ENCODE measurements at regions not wholly inside any gene's neighbourhood (a gene's known extent, or its start where the extent isn't known, plus 50 kb on each side); places are given as distances from the start of the nearest gene placed in this dataset.

DNA sequence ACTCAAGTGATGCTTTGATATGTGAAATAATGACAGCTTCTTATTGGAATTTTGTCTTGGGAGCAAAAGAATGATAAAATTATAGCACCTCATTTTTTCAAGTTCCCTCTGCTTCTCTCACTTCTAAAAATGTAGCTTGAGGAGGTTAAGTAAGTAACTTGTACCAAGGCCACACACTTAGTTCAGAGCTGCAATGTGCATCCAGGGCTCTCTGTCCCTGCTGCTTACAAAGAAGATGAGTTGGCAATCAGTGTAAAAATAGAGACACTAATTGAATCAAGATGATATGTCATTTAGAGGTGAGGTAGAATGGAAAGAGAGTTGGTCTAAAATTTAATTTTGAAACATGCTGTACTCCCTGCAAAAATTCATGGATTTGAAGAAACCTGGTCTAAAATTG is 312.0 kb upstream of the TNP1 start:
- FAIRE-seq: no peak
- Histone ChIP-seq H3K79me2 (ENCODE audit: control insufficient read depth, insufficient read depth, low read length) (no peaks in the 10 kb centered on the region), H3K4me2 (ENCODE audit: control insufficient read depth, extremely low read depth, insufficient read depth, low read depth, low read length) (no peak overlapping the region)

GRCh38 chr2:217168496-217168895 is 308.6 kb upstream of the TNP1 start:
- Histone ChIP-seq H3K27ac (ENCODE audit: control insufficient read depth, insufficient read depth, low read length) (no peak overlapping the region), H3K36me3 (ENCODE audit: control insufficient read depth in 2 of 2, extremely low read depth in 1 of 2, insufficient read depth in 2 of 2, low read length in 2 of 2) (no peaks in the 10 kb centered on the region), H3K4me1 (ENCODE audit: control insufficient read depth, extremely low read depth, insufficient read depth, low read length) (no peaks in the 10 kb centered on the region), H3K9ac (ENCODE audit: control insufficient read depth, extremely low read depth, insufficient read depth, low read length) (no peak overlapping the region), H3K79me2 (ENCODE audit: control insufficient read depth, insufficient read depth, low read length) (no peaks in the 10 kb centered on the region), H3K4me3 (ENCODE audit: control insufficient read depth in 2 of 3, extremely low read depth in 1 of 3, insufficient read depth in 2 of 3, low read depth in 1 of 3, low read length in 3 of 3) (no peak overlapping the region), H3K4me2 (ENCODE audit: control insufficient read depth, extremely low read depth, insufficient read depth, low read depth, low read length) (no peak overlapping the region), H3K9me1 (ENCODE audit: control insufficient read depth, extremely low read depth, insufficient read depth, low read length) (no peaks in the 10 kb centered on the region), H3K9me3 (ENCODE audit: control insufficient read depth, low read depth, low read length) (no peaks in the 10 kb centered on the region), H3K27me3 (ENCODE audit: control insufficient read depth, extremely low read depth, insufficient read depth, low read length) (no peaks in the 10 kb centered on the region), H4K20me1 (ENCODE audit: control insufficient read depth, extremely low read depth, insufficient read depth, low read length) (no peaks in the 10 kb centered on the region), H2AFZ (ENCODE audit: control insufficient read depth, low read length) (no peak overlapping the region)
- dilution Hi-C loops (cut with MboI; ENCODE audit: extremely low pct_ligation_motif_present, low sequenced_read_pairs): no loop called here
- FAIRE-seq (no peak), DNase-seq (ENCODE audit: low read depth, low spot score) (no peak)
- TF ChIP-seq EZH2 (IDR thresholded peaks at IDR 0.05; ENCODE audit: low read length): no peak
- TF ChIP-seq, protein P1, sequence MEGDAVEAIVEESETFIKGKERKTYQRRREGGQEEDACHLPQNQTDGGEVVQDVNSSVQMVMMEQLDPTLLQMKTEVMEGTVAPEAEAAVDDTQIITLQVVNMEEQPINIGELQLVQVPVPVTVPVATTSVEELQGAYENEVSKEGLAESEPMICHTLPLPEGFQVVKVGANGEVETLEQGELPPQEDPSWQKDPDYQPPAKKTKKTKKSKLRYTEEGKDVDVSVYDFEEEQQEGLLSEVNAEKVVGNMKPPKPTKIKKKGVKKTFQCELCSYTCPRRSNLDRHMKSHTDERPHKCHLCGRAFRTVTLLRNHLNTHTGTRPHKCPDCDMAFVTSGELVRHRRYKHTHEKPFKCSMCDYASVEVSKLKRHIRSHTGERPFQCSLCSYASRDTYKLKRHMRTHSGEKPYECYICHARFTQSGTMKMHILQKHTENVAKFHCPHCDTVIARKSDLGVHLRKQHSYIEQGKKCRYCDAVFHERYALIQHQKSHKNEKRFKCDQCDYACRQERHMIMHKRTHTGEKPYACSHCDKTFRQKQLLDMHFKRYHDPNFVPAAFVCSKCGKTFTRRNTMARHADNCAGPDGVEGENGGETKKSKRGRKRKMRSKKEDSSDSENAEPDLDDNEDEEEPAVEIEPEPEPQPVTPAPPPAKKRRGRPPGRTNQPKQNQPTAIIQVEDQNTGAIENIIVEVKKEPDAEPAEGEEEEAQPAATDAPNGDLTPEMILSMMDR (optimal IDR thresholded peaks at IDR 0.05 in 1 of 3, IDR thresholded peaks at IDR 0.05 in 1 of 3, conservative IDR thresholded peaks at IDR 0.05 in 1 of 3; ENCODE audit: extremely low read depth in 1 of 3, insufficient read depth in 2 of 3, low read length in 3 of 3): no peak

More for the DNA sequence above, 312.0 kb upstream of the TNP1 start:
- no peak for DNase-seq (ENCODE audit: low read depth, low spot score)
- no peak overlapping the region for H2AFZ ChIP-seq (ENCODE audit: control insufficient read depth, low read length)
- no peak overlapping the region for H3K9ac ChIP-seq (ENCODE audit: control insufficient read depth, extremely low read depth, insufficient read depth, low read length)
- TF ChIP-seq EZH2 (IDR thresholded peaks at IDR 0.05; ENCODE audit: low read length): no peak
- TF ChIP-seq, protein P1 (optimal IDR thresholded peaks at IDR 0.05 in 1 of 3, IDR thresholded peaks at IDR 0.05 in 1 of 3, conservative IDR thresholded peaks at IDR 0.05 in 1 of 3; ENCODE audit: extremely low read depth in 1 of 3, insufficient read depth in 2 of 3, low read length in 3 of 3): no peak
- no peaks in the 10 kb centered on the region for H3K27me3 ChIP-seq (ENCODE audit: control insufficient read depth, extremely low read depth, insufficient read depth, low read length)
- H3K9me1 ChIP-seq (ENCODE audit: control insufficient read depth, extremely low read depth, insufficient read depth, low read length): no peaks in the 10 kb centered on the region
- H3K4me1 ChIP-seq (ENCODE audit: control insufficient read depth, extremely low read depth, insufficient read depth, low read length): no peaks in the 10 kb centered on the region
- dilution Hi-C loops (cut with MboI; ENCODE audit: extremely low pct_ligation_motif_present, low sequenced_read_pairs): no loop called here
- H3K4me3 ChIP-seq (ENCODE audit: control insufficient read depth in 2 of 3, extremely low read depth in 1 of 3, insufficient read depth in 2 of 3, low read depth in 1 of 3, low read length in 3 of 3): no peak overlapping the region
- H3K36me3 ChIP-seq (ENCODE audit: control insufficient read depth in 2 of 2, extremely low read depth in 1 of 2, insufficient read depth in 2 of 2, low read length in 2 of 2): no peaks in the 10 kb centered on the region
- no peaks in the 10 kb centered on the region for H4K20me1 ChIP-seq (ENCODE audit: control insufficient read depth, extremely low read depth, insufficient read depth, low read length)
- H3K9me3 ChIP-seq (ENCODE audit: control insufficient read depth, low read depth, low read length): no peaks in the 10 kb centered on the region
- H3K27ac ChIP-seq (ENCODE audit: control insufficient read depth, insufficient read depth, low read length): no peak overlapping the region

Data from keratinocyte (primary cell).